IgD-negative memory B cell (primary cell): ENCODE measurements at regions not wholly inside any gene's neighbourhood (a gene's known extent, or its start where the extent isn't known, plus 50 kb on each side); places are given as distances from the start of the nearest gene placed in this dataset.
"Not testable (repeated sequence)": the region's sequence is repeated elsewhere in the genome, so short reads cannot be mapped to it uniquely, and the experiment has no call there.

Experiments
- H3K27ac Mint-ChIP-seq, 3 donors: one replicate each; pipeline ENCODE4 v1.8.0; 2020 to 2022; ENCODE audit warnings: mild to moderate bottlenecking in 3 of 3, mixed read lengths in 3 of 3, moderate library complexity in 1 of 3
- H3K27me3 Mint-ChIP-seq: one replicate; pipeline ENCODE4 v1.8.0; 2021; ENCODE audit warnings: mixed read lengths
- H3K36me3 Mint-ChIP-seq: one replicate; pipeline ENCODE4 v1.8.0; 2020; ENCODE audit warnings: mild to moderate bottlenecking, mixed read lengths
- H3K4me1 Mint-ChIP-seq, 3 donors: one replicate each; pipeline ENCODE4 v1.8.0; 2020 to 2022; ENCODE audit warnings: mixed read lengths in 3 of 3, mild to moderate bottlenecking in 1 of 3
- H3K4me3 Mint-ChIP-seq, 4 donors: one replicate each; pipeline ENCODE4 v1.8.0; 2020 to 2022; ENCODE audit warnings: mild to moderate bottlenecking in 4 of 4, mixed read lengths in 4 of 4, moderate library complexity in 3 of 4
- H3K9me3 Mint-ChIP-seq, 3 donors: one replicate each; pipeline ENCODE4 v1.8.0; 2020 to 2021; ENCODE audit warnings: mixed read lengths in 3 of 3, mild to moderate bottlenecking in 1 of 3

DNA sequence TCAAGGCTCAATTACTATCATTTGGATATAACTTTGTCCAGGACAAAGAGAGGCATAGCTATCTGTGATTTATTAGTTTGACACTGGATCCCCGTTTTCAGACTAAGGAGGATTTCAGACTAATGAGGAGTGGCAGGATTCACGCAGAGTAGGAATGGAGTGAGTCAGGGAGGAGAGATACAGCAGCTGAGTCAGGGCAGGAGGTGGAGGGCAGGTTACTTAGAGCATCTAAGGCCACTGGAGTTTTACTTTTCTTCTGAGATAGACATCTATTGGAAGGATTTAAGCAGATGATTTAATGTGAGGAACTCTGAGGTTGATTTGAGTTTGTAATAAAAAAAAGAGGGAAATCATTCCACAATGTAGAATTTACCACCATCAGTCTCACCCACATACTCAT lies 110.6 kb downstream of the RPIA start:
- H3K9me3 Mint-ChIP-seq, H3K4me3 Mint-ChIP-seq, H3K4me1 Mint-ChIP-seq, H3K27me3 Mint-ChIP-seq, H3K36me3 Mint-ChIP-seq, H3K27ac Mint-ChIP-seq: not testable (repeated sequence)

DNA sequence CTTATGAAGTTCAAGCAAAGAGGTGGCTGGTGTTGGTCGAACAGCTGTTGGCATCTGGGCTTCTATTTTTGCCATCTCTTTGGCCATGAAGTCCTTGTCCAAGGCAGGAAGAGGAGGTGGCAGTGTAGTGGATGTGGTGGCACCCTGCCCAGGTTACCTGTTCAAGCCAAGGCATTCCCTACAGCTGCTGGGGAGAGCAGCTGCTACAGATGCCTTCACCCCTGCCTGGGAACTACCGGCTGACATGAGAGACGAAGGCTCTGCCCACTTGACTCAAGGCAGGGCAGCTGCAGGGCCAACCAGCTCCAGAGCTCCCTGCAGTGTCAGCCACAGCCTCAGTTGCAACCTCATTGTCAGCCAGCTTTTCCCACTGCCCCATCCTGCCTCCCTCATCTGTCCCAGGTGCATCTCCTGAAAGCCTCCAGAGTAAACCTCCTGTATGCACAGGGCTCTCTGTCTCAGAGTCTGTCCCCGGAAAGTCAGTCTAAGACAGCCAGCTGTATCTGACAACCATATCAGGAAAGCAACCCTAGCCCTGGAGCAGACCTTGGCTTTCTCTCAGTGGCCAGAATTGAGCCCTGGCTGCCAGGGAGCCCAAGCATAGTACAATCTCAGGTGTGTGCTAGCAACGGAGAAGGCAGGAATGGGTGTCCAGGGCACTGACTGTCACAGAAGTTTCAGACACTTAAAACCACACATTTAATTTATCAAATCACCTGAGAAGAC lies 115.9 kb downstream of the RPIA start:
- no peaks in the 10 kb centered on the region for H3K4me1 Mint-ChIP-seq
- H3K27ac Mint-ChIP-seq = no peak overlapping the region
- H3K27me3 Mint-ChIP-seq = peaks cover 5% of the 10 kb centered on the region
- no peak overlapping the region for H3K4me3 Mint-ChIP-seq
- peaks cover under 1% of the 10 kb centered on the region for H3K36me3 Mint-ChIP-seq
- no peaks in the 10 kb centered on the region for H3K9me3 Mint-ChIP-seq

DNA sequence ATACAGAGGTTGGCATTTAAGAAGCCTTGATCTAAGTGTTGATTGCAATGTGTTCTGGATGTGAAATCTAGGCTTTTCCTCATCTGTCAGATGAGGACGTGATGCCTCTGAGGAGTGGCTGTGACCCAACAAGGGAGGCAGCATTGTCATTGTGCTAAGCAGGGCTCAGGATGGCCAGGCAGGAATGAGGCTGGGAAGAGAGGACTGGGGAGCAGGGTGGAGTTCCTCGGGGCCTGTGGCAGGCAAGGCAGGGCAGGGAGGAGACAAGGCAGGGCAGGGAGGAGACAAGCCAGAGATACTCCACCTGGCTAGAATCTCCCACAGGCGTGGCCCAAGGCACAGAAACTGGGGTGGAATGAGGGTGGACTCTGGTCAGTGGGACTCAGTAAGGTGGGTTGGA lies 116.6 kb downstream of the RPIA start:
- no peaks in the 10 kb centered on the region for H3K4me1 Mint-ChIP-seq
- peaks cover 2% of the 10 kb centered on the region for H3K36me3 Mint-ChIP-seq
- no peak overlapping the region for H3K27ac Mint-ChIP-seq
- peak overlapping the region in 1 of 4 donors; percentile 35 for H3K4me3 Mint-ChIP-seq
- peaks cover 5% of the 10 kb centered on the region for H3K27me3 Mint-ChIP-seq
- peaks cover 0 to 2% (median 0%) of the 10 kb centered on the region in 3 donors for H3K9me3 Mint-ChIP-seq

DNA sequence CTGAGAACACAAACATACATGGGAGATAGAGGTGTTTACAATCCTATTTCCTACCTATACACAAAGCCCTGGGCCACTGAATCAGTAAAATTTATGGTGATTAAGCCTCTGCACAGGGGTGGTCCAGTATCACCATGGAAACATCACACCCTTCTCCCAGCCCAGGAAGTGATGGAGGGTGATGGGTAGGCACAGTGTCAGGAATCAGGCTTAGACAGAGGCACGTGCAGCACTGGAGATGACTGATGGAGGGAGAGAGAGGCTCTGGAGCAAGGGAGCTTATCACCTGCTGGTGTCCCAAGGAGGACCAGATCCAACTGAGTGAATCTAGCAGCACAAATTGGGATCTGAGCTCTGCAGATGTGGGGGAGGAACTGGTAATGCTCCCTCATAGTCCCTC lies 117.2 kb downstream of the RPIA start:
- Mint-ChIP-seq H3K36me3 (peaks cover 2% of the 10 kb centered on the region), H3K27me3 (peaks cover 5% of the 10 kb centered on the region), H3K4me1 (no peaks in the 10 kb centered on the region), H3K4me3 (no peak overlapping the region), H3K9me3 (peaks cover 0 to 4% (median 2%) of the 10 kb centered on the region in 3 donors), H3K27ac (no peak overlapping the region)

DNA sequence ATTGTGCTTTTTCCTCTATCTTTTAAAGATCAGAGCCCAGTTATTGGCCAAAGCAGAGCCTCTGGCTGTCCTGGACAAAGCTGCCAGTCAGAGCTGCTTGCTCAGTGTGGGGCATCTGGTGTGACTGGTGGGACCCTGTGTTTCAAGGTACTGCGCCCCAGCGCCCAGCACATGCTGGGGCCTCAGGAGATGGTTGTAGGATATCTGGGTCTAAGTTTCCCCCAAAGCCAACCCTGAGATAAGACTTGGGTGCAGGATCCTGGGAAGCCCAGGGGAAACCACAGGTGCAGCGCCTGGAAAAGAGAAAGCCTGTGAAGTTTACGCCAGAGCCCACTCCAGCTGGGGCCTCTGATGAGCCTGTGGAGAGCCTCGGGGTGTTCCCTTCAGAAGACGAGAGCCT lies 117.7 kb downstream of the RPIA start:
- Mint-ChIP-seq H3K36me3 (peaks cover 2% of the 10 kb centered on the region), H3K4me3 (no peak overlapping the region), H3K27ac (no peak overlapping the region), H3K9me3 (peaks cover 0 to 4% (median 2%) of the 10 kb centered on the region in 3 donors), H3K27me3 (peaks cover 5% of the 10 kb centered on the region), H3K4me1 (no peaks in the 10 kb centered on the region)

DNA sequence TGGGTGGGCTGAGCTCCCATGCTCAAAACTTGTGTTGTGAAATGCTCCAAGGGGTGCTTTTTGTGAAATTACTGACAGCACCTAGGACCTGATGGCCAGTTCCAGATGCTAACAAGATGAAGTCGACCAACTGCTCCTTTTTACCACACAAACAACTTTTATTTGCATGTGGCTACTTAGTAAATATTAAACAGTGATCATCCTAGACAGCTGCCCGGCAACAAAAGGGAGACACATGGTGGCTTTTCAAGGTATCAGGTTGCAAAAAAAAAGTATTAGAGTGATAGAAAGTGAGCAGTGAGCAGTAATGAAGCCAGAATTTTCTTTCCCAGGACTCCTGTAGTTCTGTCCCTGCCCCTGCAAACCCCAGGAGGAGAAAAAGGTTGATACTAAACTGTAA lies 118.5 kb downstream of the RPIA start:
- H3K36me3 Mint-ChIP-seq = peaks cover 2% of the 10 kb centered on the region
- no peak overlapping the region for H3K4me3 Mint-ChIP-seq
- H3K9me3 Mint-ChIP-seq = peaks cover 4 to 7% (median 5%) of the 10 kb centered on the region in 3 donors

DNA sequence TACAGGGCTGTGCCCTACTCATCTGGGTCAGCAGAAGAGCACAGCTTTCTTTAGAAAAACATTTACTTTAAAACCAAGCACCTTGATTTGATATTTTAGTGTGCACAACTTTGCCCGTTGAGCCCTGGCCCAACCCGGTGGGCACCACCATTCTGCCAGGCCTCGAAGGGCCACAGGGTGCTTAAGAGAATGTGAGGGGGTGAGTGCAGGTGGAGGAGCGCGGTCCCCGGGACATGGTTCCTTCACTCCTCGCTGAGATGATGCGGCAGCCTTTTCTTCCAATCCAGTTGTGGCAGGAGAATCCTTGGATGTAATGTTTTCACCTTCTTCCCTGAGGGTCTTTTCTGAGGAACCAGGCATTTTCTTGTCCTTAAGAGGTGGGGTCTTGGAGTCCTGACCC lies 119.0 kb downstream of the RPIA start:
- Mint-ChIP-seq H3K36me3 (peaks cover 2% of the 10 kb centered on the region), H3K27ac (no peak overlapping the region), H3K4me1 (peaks cover 0 to 7% (median 0%) of the 10 kb centered on the region in 3 donors), H3K9me3 (peaks cover 4 to 9% (median 5%) of the 10 kb centered on the region in 3 donors), H3K27me3 (peaks cover 5% of the 10 kb centered on the region), H3K4me3 (no peak overlapping the region)

More for the DNA sequence above, 118.5 kb downstream of the RPIA start:
- Mint-ChIP-seq H3K27me3 (peaks cover 5% of the 10 kb centered on the region), H3K27ac (no peak overlapping the region), H3K4me1 (peaks cover 0 to 3% (median 0%) of the 10 kb centered on the region in 3 donors)

DNA sequence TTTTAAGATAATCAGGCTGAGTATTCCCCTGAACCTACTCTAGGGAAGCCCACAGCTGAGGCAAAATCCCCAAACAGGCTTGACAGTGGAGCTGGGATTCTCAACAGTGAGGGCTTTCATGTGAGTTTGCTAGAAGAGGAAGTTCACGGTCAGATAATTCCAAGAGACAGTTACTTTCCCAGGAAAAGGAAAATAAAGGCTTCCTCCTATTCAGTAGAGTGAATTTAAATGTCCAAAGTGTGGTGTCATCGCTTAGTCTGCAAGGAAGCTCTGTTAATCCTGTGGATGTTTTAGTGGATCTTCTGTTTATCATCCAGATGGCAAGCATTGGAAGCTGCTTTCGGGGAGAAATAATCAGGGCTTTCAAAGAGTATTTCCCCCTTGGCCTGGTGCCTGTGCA lies 119.8 kb downstream of the RPIA start:
- Mint-ChIP-seq H3K4me3 (no peak overlapping the region), H3K9me3 (peaks cover 4 to 11% (median 6%) of the 10 kb centered on the region in 3 donors), H3K36me3 (peaks cover 2% of the 10 kb centered on the region), H3K27me3 (peaks cover 5% of the 10 kb centered on the region), H3K4me1 (peaks cover 0 to 7% (median 0%) of the 10 kb centered on the region in 3 donors), H3K27ac (no peak overlapping the region)

DNA sequence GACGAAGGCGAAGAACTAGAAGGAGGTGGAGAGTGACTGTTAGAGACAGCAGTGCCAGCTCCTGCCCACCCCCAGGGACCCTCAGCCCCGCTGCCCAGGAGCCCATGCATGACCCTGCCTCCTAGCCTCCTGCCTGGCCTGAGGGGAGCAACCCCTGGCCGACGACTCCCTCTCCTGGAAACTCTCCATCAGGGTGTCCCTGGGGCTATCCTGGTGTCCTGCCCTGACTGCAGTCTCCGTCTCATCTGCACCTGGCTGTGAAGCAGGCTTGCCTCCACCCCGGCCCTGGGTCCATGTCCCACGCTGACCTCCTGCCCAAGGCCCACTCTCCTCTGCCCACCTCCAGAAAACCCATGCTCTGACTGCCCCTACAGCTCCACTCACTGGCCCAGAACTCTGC lies 120.2 kb downstream of the RPIA start:
- Mint-ChIP-seq H3K36me3 (peaks cover 2% of the 10 kb centered on the region), H3K9me3 (peaks cover 4 to 16% (median 11%) of the 10 kb centered on the region in 3 donors), H3K4me1 (peaks cover 0 to 7% (median 0%) of the 10 kb centered on the region in 3 donors), H3K4me3 (no peak overlapping the region), H3K27ac (no peak overlapping the region), H3K27me3 (peaks cover 4% of the 10 kb centered on the region)

DNA sequence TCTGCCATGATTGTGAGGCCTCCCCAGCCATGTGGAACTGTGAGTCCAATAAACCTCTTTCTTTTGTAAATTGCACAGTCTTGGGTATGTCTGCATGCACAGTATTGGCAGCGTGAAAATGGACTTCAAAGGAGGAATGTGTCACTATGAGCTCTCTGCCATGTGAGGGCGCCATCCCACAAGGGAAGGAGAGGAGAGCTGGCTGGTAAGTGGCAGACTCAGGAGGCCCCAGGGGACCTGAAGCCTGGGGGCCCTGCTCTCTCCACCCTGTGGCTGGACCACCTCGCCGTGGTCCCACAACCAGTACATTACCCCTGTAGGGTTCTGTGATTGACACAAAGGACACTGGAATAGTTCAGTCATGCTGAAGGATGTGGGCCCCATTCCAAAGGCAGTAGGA lies 122.1 kb downstream of the RPIA start:
- H3K9me3 Mint-ChIP-seq = peaks cover 6 to 17% (median 15%) of the 10 kb centered on the region in 3 donors
- H3K27me3 Mint-ChIP-seq = no peaks in the 10 kb centered on the region
- H3K36me3 Mint-ChIP-seq = peaks cover 7% of the 10 kb centered on the region
- H3K27ac Mint-ChIP-seq = peak overlapping the region in 1 of 3 donors; percentile 42
- H3K4me3 Mint-ChIP-seq = no peak overlapping the region
- peaks cover 0 to 7% (median 0%) of the 10 kb centered on the region in 3 donors for H3K4me1 Mint-ChIP-seq

DNA sequence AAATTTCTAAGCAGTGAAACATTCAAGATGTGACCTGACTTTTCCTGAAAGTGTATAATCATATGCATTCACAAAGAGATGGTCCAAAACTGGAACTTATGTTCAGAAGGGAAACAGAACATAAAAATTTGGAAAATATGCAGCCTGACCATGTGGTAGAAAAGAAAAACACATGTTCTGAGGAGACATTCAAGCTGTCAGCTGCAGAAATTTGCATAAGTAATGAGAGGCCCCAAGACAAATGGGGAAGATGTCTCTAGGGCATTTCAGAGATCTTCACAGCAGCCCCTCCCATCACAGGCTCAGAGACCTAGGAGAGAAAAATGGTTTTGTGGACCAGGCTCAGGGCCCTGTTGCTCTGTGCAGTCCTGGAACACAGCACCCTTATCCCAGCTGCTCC lies 123.8 kb downstream of the RPIA start:
- H3K27me3 Mint-ChIP-seq = no peaks in the 10 kb centered on the region
- peak overlapping the region in 1 of 3 donors; percentile 63 for H3K27ac Mint-ChIP-seq
- peak overlapping the region in 1 of 4 donors; percentile 59 for H3K4me3 Mint-ChIP-seq
- peaks cover 0 to 7% (median 0%) of the 10 kb centered on the region in 3 donors for H3K4me1 Mint-ChIP-seq
- H3K9me3 Mint-ChIP-seq = peaks cover 6 to 17% (median 15%) of the 10 kb centered on the region in 3 donors
- peaks cover 7% of the 10 kb centered on the region for H3K36me3 Mint-ChIP-seq

DNA sequence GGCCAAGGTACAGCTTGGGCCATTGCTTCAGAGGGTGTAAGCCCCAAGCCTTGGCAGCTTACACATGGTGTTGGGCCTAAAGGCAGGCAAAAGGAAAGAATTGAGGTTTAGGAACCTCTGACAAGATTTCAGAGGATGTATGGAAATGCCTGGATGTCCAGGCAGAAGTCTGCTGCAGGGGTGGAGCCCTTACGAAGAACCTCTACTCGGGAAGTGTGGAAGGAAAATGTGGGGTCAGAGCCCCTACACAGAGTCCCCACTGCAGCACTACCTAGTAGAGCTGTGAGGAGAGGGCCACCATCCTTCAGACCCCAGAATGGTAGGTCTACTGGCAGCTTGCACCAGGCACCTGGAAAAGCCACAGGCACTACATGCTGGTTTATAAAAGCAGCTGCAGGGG lies 124.2 kb downstream of the RPIA start:
- H3K36me3 Mint-ChIP-seq = peaks cover 7% of the 10 kb centered on the region
- H3K4me3 Mint-ChIP-seq = no peak overlapping the region

DNA sequence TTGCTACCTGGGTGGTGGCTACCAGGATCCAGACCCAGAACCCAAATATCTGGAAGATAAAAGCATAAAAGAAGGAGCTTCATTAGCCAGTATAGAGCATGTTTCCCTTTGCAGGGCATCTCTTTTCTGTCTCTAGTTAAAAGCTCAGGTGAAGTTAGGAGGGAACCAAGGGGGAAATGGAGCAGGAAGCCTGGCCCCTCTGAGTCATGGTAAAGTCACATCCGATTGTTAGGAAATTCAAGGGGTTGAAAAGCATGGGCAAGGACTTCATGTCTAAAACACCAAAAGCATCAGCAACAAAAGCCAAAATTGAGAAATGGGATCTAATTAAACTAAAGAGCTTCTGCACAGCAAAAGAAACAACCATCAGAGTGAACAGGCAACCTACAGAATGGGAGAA lies 126.9 kb downstream of the RPIA start:
- Mint-ChIP-seq H3K27ac (no peak overlapping the region), H3K9me3 (peaks cover 4 to 17% (median 13%) of the 10 kb centered on the region in 3 donors), H3K4me3 (no peak overlapping the region), H3K36me3 (peaks cover 4% of the 10 kb centered on the region), H3K4me1 (peaks cover 0 to 7% (median 0%) of the 10 kb centered on the region in 3 donors), H3K27me3 (no peaks in the 10 kb centered on the region)

More for the DNA sequence above, 124.2 kb downstream of the RPIA start:
- H3K27ac Mint-ChIP-seq = peak overlapping the region in 1 of 3 donors; percentile 63
- H3K4me1 Mint-ChIP-seq = peaks cover 0 to 7% (median 0%) of the 10 kb centered on the region in 3 donors
- H3K27me3 Mint-ChIP-seq = no peaks in the 10 kb centered on the region
- H3K9me3 Mint-ChIP-seq = peaks cover 6 to 17% (median 15%) of the 10 kb centered on the region in 3 donors

DNA sequence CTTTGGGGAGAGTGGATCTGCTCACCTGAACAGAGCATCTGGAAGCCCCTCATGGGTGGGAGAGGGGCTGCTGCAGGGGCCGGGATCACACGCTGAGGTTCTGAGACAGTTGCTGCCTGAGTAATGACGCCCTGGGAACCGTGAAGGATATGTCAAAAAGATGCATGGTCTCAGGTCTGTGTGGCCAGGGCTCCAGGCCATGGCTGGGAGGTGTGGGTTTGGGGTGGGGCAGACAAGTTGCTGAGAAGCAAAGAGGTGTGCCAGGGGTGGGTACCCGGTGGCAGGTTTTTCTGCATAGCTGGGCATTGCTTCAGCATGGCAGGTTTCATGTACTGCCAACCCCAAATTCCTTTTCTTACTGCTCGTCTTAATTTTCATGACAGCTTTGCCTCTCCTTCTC lies 133.5 kb downstream of the RPIA start:
- no peak overlapping the region for H3K4me3 Mint-ChIP-seq
- H3K4me1 Mint-ChIP-seq = peaks cover 0 to 13% (median 10%) of the 10 kb centered on the region in 3 donors
- H3K9me3 Mint-ChIP-seq = no peaks in the 10 kb centered on the region
- H3K36me3 Mint-ChIP-seq = no peaks in the 10 kb centered on the region
- H3K27ac Mint-ChIP-seq = no peak overlapping the region
- peaks cover 1% of the 10 kb centered on the region for H3K27me3 Mint-ChIP-seq

DNA sequence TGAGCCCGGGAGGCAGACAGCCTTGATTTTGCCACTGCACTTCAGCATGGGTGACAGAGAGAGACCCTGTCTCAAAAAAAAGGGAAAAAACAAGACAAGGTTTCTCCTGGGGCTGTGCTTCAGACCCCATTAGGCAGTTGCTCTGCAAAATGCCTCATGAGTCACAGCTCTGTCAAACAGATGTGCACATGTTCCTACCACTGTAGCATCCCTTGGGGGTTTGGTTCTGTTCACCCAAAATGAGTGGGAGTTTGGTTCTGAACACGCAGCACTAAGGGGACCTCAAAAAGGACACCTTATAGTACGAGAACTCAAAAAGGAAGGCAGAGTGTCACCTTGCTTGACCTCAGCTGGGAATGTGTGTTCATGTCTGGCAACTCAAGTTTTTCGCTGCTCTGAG lies 134.9 kb downstream of the RPIA start:
- H3K27ac Mint-ChIP-seq = no peak overlapping the region
- peaks cover 1% of the 10 kb centered on the region for H3K27me3 Mint-ChIP-seq
- H3K4me3 Mint-ChIP-seq = no peak overlapping the region
- peaks cover 5 to 19% (median 14%) of the 10 kb centered on the region in 3 donors for H3K4me1 Mint-ChIP-seq
- H3K9me3 Mint-ChIP-seq = no peaks in the 10 kb centered on the region
- H3K36me3 Mint-ChIP-seq = no peaks in the 10 kb centered on the region

DNA sequence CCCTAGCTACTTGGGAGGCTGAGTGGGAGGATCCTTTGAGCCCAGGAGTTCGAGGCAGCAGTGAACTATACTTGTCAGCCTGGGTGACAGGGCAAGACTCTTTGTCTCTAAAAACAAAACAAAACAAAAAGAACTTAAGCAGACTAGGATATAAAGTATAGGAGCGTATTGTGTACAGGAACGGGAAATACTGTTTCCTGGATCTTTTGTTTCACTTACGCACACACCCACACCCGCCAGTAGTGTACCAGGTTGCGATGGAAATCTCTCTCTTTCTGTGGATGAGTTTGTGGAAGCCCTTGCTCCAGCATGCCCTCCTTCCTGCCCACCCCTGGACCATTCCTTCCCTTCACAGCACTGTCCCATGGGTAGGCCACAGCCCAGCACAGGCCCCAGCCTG lies 136.3 kb downstream of the RPIA start:
- Mint-ChIP-seq H3K4me1 (peaks cover 18 to 27% (median 18%) of the 10 kb centered on the region in 3 donors), H3K27ac (peak overlapping the region in 1 of 3 donors; percentile 67), H3K36me3 (no peaks in the 10 kb centered on the region), H3K27me3 (peaks cover 1% of the 10 kb centered on the region), H3K9me3 (no peaks in the 10 kb centered on the region), H3K4me3 (no peak overlapping the region)
